HepG2 (cell line): ENCODE measurements at regions not wholly inside any gene's neighbourhood (a gene's known extent, or its start where the extent isn't known, plus 50 kb on each side); places are given as distances from the start of the nearest gene placed in this dataset.

Experiments used
- BATF2 ChIP-seq: sonication (generic); formaldehyde crosslinking; IDR thresholded peaks from 2 replicates; pipeline ENCODE4 v1.8.0; 2022; ENCODE audit warnings: mild to moderate bottlenecking, missing genetic modification reagents, moderate library complexity
- CREM ChIP-seq, 2 experiments: sonication (generic) in 1 of 2; formaldehyde crosslinking in 1 of 2; IDR thresholded peaks; 2 replicates each; pipeline versions ENCODE4 v1.4.0 to v1.6.1; 2016 to 2020; ENCODE audit warnings: antibody characterized with exemption in 1 of 2, mild to moderate bottlenecking in 1 of 2, missing genetic modification reagents in 1 of 2
- HINFP ChIP-seq: sonication (generic); formaldehyde crosslinking; IDR thresholded peaks from 2 replicates; pipeline ENCODE4 v1.4.0; 2020; ENCODE audit warnings: low read depth, mild to moderate bottlenecking, missing genetic modification reagents
- PAX8 ChIP-seq: sonication (generic); formaldehyde crosslinking; IDR thresholded peaks from 2 replicates; pipeline ENCODE4 v1.8.0; 2022; ENCODE audit warnings: mild to moderate bottlenecking, missing genetic modification reagents, borderline replicate concordance
- SALL1 ChIP-seq: sonication (generic); formaldehyde crosslinking; IDR thresholded peaks from 2 replicates; pipeline ENCODE4 v1.8.0; 2022; ENCODE audit warnings: mild to moderate bottlenecking, missing genetic modification reagents
- SMAD3 ChIP-seq: sonication (generic); formaldehyde crosslinking; IDR thresholded peaks from 2 replicates; pipeline ENCODE4 v1.4.0; 2020; ENCODE audit warnings: missing genetic modification reagents
- SMAD9 ChIP-seq: sonication (generic); formaldehyde crosslinking; IDR thresholded peaks from 2 replicates; pipeline ENCODE4 v1.5.1; 2020; ENCODE audit warnings: mild to moderate bottlenecking, missing genetic modification reagents
- TEAD3 ChIP-seq: optimal IDR thresholded peaks from 2 replicates; pipeline ENCODE3; 2016; ENCODE audit warnings: borderline replicate concordance
- YEATS4 ChIP-seq: sonication (generic); formaldehyde crosslinking; IDR thresholded peaks from 2 replicates; pipeline ENCODE4 v1.4.0; 2020; ENCODE audit warnings: missing genetic modification reagents, borderline replicate concordance
- ZNF414 ChIP-seq: sonication (generic); formaldehyde crosslinking; IDR thresholded peaks from 2 replicates; pipeline ENCODE4 v1.5.0; 2020; ENCODE audit warnings: missing genetic modification reagents
- ZNF570 ChIP-seq: sonication (generic); formaldehyde crosslinking; IDR thresholded peaks from 2 replicates; pipeline ENCODE4 v1.4.0; 2020; ENCODE audit warnings: mild to moderate bottlenecking, missing genetic modification reagents, borderline replicate concordance
- ZNF598 ChIP-seq: sonication (generic); formaldehyde crosslinking; IDR thresholded peaks from 2 replicates; pipeline ENCODE4 v1.5.1; 2020; ENCODE audit warnings: mild to moderate bottlenecking, missing genetic modification reagents, borderline replicate concordance
- ZNF609 ChIP-seq: sonication (generic); formaldehyde crosslinking; IDR thresholded peaks from 2 replicates; pipeline ENCODE4 v1.4.0; 2020; ENCODE audit warnings: mild to moderate bottlenecking, missing genetic modification reagents, borderline replicate concordance
- ZNF782 ChIP-seq: sonication (generic); formaldehyde crosslinking; IDR thresholded peaks from 2 replicates; pipeline ENCODE4 v1.4.0; 2020; ENCODE audit warnings: missing genetic modification reagents, mild to moderate bottlenecking, borderline replicate concordance
- TF ChIP-seq, protein P1 (sequence below): sonication (generic); formaldehyde crosslinking; IDR thresholded peaks from 2 replicates; pipeline ENCODE4 v1.8.0; 2022; ENCODE audit warnings: missing genetic modification reagents, mild to moderate bottlenecking, moderate library complexity, borderline replicate concordance
- TF ChIP-seq, protein P2 (sequence below): sonication (generic); formaldehyde crosslinking; IDR thresholded peaks from 2 replicates; pipeline ENCODE4 v1.4.0; 2020; ENCODE audit warnings: mild to moderate bottlenecking, low read depth, missing genetic modification reagents

- TF ChIP-seq ZNF609 (CRISPR knock-in tag) (0 out of 2 replicates have a peak, but pooled peaks have one; percentile 50), SALL1 (CRISPR knock-in tag) (peak; percentile 33; the same call in 1 of the 2 replicates), CREM (IDR thresholded peaks at IDR 0.05) (no peak), CREM (CRISPR knock-in tag; IDR thresholded peaks at IDR 0.05) (no peak), YEATS4 (CRISPR knock-in tag) (no peak), HINFP (CRISPR knock-in tag) (peak; percentile 68; the same call in 1 of the 2 replicates), ZNF414 (CRISPR knock-in tag) (no peak), SMAD9 (no peak), TEAD3 (peak; percentile 24), PAX8 (peak; percentile 87; the same call in 1 of the 2 replicates), BATF2 (no peak), ZNF782 (CRISPR knock-in tag) (0 out of 2 replicates have a peak, but pooled peaks have one; percentile 51), ZNF570 (CRISPR knock-in tag) (0 out of 2 replicates have a peak, but pooled peaks have one; percentile 43), SMAD3 (CRISPR knock-in tag) (no peak), ZNF598 (CRISPR knock-in tag) (0 out of 2 replicates have a peak, but pooled peaks have one; percentile 54)
- TF ChIP-seq, protein P1, sequence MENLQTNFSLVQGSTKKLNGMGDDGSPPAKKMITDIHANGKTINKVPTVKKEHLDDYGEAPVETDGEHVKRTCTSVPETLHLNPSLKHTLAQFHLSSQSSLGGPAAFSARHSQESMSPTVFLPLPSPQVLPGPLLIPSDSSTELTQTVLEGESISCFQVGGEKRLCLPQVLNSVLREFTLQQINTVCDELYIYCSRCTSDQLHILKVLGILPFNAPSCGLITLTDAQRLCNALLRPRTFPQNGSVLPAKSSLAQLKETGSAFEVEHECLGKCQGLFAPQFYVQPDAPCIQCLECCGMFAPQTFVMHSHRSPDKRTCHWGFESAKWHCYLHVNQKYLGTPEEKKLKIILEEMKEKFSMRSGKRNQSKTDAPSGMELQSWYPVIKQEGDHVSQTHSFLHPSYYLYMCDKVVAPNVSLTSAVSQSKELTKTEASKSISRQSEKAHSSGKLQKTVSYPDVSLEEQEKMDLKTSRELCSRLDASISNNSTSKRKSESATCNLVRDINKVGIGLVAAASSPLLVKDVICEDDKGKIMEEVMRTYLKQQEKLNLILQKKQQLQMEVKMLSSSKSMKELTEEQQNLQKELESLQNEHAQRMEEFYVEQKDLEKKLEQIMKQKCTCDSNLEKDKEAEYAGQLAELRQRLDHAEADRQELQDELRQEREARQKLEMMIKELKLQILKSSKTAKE, result no peak
- TF ChIP-seq, protein P2, sequence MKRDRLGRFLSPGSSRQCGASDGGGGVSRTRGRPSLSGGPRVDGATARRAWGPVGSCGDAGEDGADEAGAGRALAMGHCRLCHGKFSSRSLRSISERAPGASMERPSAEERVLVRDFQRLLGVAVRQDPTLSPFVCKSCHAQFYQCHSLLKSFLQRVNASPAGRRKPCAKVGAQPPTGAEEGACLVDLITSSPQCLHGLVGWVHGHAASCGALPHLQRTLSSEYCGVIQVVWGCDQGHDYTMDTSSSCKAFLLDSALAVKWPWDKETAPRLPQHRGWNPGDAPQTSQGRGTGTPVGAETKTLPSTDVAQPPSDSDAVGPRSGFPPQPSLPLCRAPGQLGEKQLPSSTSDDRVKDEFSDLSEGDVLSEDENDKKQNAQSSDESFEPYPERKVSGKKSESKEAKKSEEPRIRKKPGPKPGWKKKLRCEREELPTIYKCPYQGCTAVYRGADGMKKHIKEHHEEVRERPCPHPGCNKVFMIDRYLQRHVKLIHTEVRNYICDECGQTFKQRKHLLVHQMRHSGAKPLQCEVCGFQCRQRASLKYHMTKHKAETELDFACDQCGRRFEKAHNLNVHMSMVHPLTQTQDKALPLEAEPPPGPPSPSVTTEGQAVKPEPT (CRISPR knock-in tag), result 0 out of 2 replicates have a peak, but pooled peaks have one; percentile 58
Measured at GRCh38 chr2:234689911-234690379, 193.1 kb upstream of the ARL4C start (continued).
